Suprapubic skin (tissue), 4 donors: ENCODE measurements at regions not wholly inside any gene's neighbourhood (a gene's known extent, or its start where the extent isn't known, plus 50 kb on each side); places are given as distances from the start of the nearest gene placed in this dataset.

ENCODE experiments used
- CTCF ChIP-seq, 2 donors: fragments of 200-600 bp in 1 of 2; fragments of 450-650 bp in 1 of 2; sonication (generic) in 1 of 2; IDR thresholded peaks; one replicate each; pipeline ENCODE4 v1.5.1; 2016 to 2019; ENCODE audit warnings: antibody characterized with exemption in 2 of 2, mild to moderate bottlenecking in 1 of 2, moderate library complexity in 1 of 2
- POLR2A ChIP-seq, 2 donors: fragments of 450-650 bp; IDR thresholded peaks; one replicate each; pipeline ENCODE4 v1.6.1; 2017; ENCODE audit warnings: antibody characterized with exemption in 2 of 2, mild to moderate bottlenecking in 2 of 2, moderate library complexity in 2 of 2
- POLR2AphosphoS5 ChIP-seq, 3 donors: sonication (generic); formaldehyde crosslinking; IDR thresholded peaks; one replicate each; pipeline ENCODE4 v1.6.1; 2017; ENCODE audit warnings: antibody characterized with exemption in 3 of 3

GRCh38 chr2:8242739-8243138 is 439.1 kb upstream of the ID2 start:
- no peak for TF ChIP-seq POLR2A (IDR thresholded peaks at IDR 0.05)
- TF ChIP-seq POLR2AphosphoS5 (IDR thresholded peaks at IDR 0.05), result no peak
- no peak for TF ChIP-seq CTCF (IDR thresholded peaks at IDR 0.05)
